ENCODE measurements at regions not wholly inside any gene's neighbourhood (a gene's known extent, or its start where the extent isn't known, plus 50 kb on each side); places are given as distances from the start of the nearest gene placed in this dataset.
"Not testable (repeated sequence)": the region's sequence is repeated elsewhere in the genome, so short reads cannot be mapped to it uniquely, and the experiment has no call there.

DNA sequence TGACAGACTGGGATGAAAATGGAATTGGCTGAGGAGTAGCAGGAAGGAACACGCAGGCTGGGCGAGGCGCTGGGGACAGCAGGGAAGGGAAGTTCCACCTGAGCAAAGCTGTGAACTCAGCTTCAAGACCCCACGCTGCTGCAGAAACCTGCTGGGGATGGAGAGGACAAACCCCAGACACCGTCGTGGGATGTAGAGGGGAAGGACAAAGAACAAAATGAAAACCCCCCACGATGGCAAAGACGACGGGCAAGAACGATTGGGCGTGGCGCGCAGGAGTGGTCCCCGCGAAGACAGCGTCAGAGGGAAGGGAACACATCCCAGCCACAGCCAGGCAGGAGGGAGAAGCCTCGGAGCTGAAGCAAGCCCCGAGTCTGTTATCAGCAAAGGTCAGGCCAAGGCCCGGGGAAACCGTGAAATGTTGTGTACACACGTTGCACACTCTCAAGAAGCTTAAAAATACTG lies 222.9 kb downstream of the NDUFA10 start:
- no peak for DNase-seq

- no peak for DNase-seq
Measured at GRCh38 chr2:239801404-239802184, 223.5 kb downstream of the NDUFA10 start.

- no peak for DNase-seq
Measured at GRCh38 chr2:239800785-239801386, 224.3 kb downstream of the NDUFA10 start.

GRCh38 chr2:239797316-239797715 lies 227.8 kb downstream of the NDUFA10 start:
- no peak for DNase-seq

- DNase-seq: not testable (repeated sequence)
Measured at GRCh38 chr2:239795761-239796160, 229.4 kb downstream of the NDUFA10 start.

DNA sequence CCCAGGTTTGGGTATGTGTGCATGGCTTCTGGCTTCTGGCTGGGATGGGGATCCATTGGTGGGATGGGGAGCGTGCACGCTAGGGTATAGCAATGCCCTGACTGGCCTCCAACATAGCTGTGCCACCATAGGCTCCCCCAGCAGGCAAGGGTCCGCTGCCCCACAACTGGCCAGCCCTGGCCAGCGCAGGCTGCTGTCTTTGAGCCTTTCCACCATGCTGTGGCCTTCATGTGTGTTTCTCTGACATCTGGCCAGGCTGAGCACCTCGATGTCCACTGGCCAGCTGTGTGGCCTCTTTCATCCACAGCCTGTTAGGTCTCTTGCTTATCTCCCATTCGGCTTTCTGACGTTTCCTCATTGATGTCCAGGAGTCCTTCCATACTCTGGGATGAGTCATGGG lies 231.3 kb downstream of the NDUFA10 start:
- no peak for DNase-seq

GRCh38 chr2:239793086-239793485 lies 232.1 kb downstream of the NDUFA10 start:
- no peak for DNase-seq

DNA sequence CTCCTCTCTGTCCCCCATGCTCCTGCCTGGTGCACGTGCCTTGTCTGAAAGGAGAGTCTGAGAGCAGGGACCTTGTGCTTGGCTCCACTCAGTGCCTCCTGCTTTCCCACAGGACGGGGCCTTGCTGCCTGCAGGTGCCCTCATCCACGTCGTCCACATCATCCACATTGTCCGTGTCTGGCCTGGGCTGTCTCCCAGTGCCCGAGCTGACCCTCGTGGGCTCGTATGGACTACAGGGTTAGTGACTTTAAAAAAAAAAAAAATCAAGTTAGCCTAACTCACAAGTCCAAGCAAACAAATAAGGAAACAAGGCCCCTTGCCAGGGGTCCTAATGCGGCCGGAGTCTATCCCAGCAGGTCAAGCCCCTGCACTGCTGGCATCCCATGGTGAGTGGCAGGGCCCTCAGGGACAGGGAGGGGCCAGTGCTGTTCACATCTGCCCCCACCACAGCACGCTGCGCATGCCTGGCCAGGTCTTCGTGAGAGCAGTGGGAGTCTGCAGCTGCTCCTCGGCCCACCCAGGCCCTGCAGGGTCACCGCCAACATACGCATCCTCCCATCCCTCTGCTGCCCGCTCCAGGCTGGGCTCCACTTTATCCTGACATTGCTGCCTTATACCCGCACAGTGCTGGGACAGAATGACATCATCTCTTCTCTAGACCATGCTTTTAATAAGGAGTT lies 232.6 kb downstream of the NDUFA10 start:
- no peak for DNase-seq

- no peak for DNase-seq
Measured at GRCh38 chr2:239791526-239792404, 233.4 kb downstream of the NDUFA10 start.

- DNase-seq: no peak
Measured at GRCh38 chr2:239790721-239791120, 234.4 kb downstream of the NDUFA10 start.

- DNase-seq: no peak
Measured at GRCh38 chr2:239790313-239790712, 234.8 kb downstream of the NDUFA10 start.

DNA sequence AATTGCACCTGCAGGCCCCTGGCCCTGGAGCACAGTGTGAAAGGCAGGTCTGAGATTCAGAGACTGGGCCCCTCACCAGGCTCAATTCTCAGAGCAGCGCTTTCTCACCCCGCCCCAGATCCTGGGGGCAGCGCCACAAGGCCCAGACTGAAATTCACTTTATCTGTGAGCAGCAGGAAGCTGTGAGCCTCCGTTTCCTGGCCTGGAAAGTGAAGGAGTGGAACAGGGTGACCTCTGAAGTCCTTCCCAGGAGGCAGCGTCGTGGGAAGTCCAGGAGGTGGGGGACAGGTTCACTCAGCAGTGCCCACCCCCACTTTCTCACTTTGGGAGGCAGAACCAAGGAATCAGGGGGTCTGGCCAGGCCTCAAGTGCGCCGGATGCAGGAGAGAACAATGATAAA lies 235.4 kb downstream of the NDUFA10 start:
- no peak for DNase-seq

- DNase-seq: no peak
Measured at GRCh38 chr2:239788576-239789098, 236.5 kb downstream of the NDUFA10 start.

- DNase-seq: no peak
Measured at GRCh38 chr2:239787538-239788050, 237.5 kb downstream of the NDUFA10 start.

DNA sequence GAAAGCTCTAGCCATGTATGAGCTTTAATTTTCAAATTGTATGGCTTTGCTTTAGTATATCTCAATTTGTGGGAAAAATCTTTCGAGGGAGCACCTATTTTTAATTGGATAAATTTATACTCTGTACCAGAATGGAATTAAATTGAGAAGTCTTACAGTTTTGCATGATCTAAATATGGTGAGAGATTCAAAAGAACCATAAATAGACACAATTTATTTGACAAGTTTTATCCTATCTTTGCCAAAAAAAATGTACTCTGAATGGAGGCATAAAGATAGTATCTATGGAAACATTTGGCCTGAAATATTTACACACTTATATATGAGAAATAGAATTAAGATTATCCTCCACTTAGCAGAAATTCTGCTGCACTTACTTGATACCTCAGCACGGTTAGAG lies 238.4 kb downstream of the NDUFA10 start:
- DNase-seq: no peak

DNA sequence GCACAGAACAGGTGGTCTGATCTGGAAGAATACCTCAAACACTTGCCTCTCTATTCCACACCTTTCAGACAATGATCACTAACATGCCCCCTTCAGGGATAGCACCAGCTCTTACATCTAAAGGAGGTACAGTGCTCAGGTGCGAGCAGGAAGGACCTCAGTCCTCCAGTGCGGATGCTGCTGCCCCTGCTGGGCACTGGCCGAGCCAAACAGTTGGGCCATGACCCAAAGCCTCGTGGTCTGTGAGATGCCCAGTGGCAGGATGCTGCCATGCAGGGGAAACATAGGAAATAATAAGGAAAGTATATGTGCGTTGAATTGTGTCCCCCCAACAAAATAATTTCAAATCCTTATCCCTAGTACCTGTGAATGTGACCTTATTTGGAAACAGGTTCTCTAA lies 243.7 kb downstream of the NDUFA10 start:
- DNase-seq: no peak

DNA sequence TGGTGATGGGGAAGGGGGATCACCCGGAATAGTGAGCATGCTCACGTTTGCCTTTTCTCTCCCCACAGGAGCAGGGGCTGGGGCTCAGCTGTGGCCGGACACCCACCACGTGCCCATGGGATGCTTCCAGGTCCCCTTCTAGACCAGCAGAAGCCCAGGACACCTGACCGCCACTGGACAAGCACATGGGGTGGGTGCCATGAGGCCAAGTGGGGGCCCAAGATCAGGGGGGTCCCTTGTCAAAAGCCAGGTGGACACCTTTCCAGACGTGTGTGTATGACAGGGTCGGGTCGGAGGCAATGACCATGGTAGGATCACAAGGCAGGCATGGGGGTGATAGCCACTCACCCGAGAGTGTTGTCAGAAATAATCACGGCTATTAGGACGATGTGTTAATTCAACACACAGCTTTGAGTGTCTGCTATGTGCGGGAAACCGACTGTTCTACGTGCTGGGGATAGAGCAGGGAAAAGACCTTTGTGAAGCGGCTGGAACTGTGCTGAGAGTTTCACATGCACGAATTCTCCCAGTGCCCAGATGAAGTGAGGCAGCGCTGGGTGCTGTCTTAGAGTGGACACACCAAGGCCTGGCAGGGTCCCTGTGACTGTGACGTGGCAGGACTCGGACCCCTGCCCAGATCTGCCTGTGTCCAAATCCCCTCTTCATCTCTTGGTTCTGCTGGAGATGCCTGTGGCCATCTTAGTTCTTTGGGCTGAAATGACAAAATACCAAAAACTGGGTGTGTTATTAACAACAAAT lies 244.7 kb downstream of the NDUFA10 start:
- DNase-seq: no peak

DNA sequence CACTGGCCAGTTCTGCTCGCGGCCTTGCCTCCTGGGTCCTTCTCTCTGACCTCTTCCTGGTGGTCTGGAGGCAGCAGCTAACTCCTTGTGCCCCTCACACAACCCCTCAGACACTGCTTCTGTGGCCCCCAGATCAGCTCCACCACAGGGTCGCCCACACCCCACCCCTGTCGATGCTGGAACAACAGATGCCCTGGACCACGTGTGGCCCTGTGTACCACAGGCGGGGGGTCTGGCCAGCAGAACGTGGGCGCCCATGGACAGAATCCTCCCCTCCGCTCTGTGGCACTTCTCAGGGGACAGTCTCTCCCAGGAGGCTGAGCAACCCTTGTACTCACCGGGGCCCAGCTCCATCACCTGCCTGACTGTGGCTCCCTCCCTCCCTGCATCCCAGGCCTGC lies 245.6 kb downstream of the NDUFA10 start:
- no peak for DNase-seq

GRCh38 chr2:239778861-239779558 lies 246.1 kb downstream of the NDUFA10 start:
- DNase-seq: no peak

DNA sequence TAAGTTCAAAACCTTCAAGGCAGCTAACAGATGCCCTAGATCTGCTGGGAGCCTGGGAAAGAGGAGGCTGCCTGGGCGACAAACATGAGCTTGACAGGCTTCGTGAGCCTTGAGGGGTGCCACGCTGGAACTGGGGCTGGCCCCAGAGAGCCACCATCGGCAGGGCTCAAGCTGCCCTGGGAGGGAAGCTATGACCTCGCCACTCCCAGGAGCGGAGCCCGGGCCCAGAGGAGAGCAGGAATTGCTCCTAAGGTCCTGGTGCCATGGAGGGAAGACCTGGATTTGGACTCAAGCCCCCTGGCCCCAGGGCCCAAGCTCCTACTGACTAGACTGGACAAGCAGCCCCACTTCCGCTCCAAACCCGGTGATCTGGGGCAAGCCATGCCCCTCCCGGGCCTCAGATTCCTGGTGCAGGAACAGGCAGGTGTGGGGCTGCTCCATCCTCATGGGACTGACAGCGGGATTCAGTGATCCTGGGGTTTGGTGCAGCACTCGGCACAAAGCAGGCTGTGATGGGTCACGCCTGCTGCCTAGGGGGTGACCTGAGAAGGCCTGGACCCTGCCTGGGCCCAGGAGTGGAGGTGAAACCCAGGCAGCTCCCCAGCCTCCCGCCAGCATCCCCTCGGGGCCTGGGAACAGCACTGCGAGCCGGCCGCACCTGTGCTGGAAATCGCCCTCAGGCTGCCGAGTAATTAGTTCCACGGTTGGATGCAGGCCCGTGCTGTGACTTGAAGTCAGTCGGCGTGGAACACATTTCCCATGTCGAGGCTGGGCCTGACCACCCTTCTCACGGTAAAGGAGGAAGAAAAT lies 246.9 kb downstream of the NDUFA10 start:
- DNase-seq: no peak

All from fibroblast of skin of back (primary cell).